T-helper 9 cell (primary cell): ENCODE measurements at regions not wholly inside any gene's neighbourhood (a gene's known extent, or its start where the extent isn't known, plus 50 kb on each side); places are given as distances from the start of the nearest gene placed in this dataset.
"Not testable (repeated sequence)": the region's sequence is repeated elsewhere in the genome, so short reads cannot be mapped to it uniquely, and the experiment has no call there.

Experiments used
- DNase-seq: peaks from one replicate; pipeline ENCODE4 v3.0.0-alpha.2; 2020

GRCh38 chr4:19579608-19580007 is 672.1 kb upstream of the SLIT2 start:
- no peak for DNase-seq

- no peak for DNase-seq
Observed at GRCh38 chr4:19577097-19577496, 674.6 kb upstream of the SLIT2 start.

- DNase-seq = no peak
Observed at GRCh38 chr4:19575924-19576323, 675.8 kb upstream of the SLIT2 start.

DNA sequence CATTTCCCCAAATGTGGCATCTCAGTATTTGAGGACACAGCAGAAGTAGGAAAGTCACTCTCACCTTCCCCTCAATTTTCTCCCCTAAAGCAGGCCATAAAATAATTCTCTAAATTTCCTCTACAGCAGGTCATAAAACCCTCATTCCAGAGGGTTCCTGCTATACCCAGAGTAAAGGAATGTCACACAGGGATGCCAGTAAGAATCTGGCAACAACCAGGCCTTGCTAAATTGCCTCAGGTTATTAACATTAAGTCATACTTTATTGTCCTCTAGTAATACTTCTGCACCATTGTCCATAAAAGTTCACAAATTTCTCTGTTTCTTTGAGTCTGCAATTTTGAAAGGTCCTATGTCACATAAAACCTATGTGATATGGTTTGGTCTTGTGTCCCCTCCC is 685.7 kb upstream of the SLIT2 start:
- no peak for DNase-seq

- no peak for DNase-seq
Observed at GRCh38 chr4:19562456-19562855, 689.2 kb upstream of the SLIT2 start.

- DNase-seq = no peak
Observed at GRCh38 chr4:19557161-19557560, 694.5 kb upstream of the SLIT2 start.

DNA sequence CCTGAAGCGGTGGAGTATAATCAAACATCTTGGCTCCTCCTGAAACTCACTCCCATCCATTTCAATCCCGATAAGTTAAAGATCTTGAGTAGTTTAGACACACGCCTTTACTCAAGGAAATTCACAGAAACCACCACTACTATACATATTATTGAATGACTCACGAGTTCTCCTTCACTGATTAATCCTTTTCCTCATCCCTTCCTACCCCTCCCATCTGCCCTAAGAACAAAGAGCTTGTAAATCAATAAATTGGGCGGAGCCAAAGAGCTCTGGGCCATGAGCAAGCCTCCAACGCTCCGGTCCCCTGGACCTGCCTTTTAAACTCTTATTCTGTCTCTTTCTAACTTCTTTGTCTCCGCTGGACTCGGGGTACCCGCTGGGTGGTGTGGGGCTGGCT is 695.4 kb upstream of the SLIT2 start:
- not testable (repeated sequence) for DNase-seq

GRCh38 chr4:19547463-19547862 is 704.2 kb upstream of the SLIT2 start:
- DNase-seq = no peak

DNA sequence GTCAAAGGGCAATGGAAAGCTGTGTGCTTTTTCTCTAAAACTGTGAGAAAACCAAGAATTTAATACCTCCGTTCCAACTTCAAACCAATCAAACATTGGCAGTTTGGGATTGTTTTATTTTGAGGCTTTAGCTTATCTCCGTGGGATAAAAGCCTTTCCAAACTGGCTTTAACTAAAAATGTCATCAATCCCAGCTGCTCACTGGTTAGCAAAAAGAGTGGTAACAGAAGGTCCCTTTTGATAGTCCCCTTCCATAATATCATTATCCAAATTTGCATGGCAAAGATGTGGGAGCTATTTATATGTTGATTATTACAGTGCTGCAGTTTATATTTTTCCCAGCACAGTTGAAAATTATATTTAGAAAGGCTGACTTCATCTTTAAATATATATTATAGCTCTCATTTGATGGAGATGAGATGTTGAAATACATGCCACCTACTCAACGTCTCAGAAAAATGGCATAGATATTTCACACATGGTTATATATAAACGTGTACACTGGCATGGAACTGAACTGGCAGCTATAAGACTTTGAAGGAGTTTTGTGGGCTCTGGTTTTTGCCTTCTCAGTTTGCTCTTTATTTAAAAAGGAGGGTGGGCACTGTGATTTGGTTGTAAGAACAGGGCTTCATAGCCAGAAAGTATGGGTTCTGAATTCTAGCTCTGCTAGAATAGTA is 707.1 kb upstream of the SLIT2 start:
- DNase-seq = no peak

GRCh38 chr4:19540859-19541540 is 710.7 kb upstream of the SLIT2 start:
- no peak for DNase-seq

DNA sequence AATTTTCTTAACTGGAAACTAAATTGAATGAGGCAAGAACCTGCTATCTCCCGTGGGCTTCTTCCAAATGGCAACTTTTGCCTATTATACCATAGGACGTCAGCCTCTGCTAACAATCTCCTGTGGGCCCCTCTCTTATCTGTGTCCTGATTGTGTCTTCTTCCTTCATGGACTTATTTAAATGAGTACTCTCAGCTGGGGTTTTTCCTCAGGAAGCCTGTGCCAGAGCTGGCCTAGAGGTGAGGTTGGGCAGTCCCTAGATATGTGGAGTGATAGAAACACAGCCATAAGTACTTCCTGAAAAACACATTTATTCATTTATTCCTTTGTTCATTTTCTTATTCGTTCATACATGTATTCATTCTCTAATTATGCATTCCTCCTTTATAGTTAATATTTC is 712.5 kb upstream of the SLIT2 start:
- no peak for DNase-seq

GRCh38 chr4:19534159-19534558 is 717.5 kb upstream of the SLIT2 start:
- DNase-seq = no peak

- DNase-seq = no peak
Observed at GRCh38 chr4:19531906-19532848, 719.5 kb upstream of the SLIT2 start.

DNA sequence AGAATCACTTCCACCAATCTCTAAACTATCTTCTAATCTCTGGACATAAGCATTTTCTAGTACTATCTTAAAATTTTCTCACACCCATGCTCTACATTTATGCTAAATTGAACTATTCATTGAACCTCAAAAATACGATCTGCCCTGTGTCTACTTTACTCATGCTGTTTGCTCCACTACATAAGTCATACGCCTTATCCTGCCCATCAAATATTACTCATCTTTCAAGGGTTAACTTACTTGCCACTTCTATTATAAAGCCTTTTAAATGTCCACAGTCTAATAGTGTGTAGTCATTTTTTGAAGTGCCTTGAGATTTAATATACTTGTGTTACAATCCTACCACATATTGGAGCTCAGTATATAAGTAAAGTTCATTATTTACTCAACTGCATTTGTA is 727.7 kb upstream of the SLIT2 start:
- no peak for DNase-seq

GRCh38 chr4:19522966-19523365 is 728.7 kb upstream of the SLIT2 start:
- DNase-seq = no peak

- no peak for DNase-seq
Observed at GRCh38 chr4:19520939-19521520, 730.7 kb upstream of the SLIT2 start.

DNA sequence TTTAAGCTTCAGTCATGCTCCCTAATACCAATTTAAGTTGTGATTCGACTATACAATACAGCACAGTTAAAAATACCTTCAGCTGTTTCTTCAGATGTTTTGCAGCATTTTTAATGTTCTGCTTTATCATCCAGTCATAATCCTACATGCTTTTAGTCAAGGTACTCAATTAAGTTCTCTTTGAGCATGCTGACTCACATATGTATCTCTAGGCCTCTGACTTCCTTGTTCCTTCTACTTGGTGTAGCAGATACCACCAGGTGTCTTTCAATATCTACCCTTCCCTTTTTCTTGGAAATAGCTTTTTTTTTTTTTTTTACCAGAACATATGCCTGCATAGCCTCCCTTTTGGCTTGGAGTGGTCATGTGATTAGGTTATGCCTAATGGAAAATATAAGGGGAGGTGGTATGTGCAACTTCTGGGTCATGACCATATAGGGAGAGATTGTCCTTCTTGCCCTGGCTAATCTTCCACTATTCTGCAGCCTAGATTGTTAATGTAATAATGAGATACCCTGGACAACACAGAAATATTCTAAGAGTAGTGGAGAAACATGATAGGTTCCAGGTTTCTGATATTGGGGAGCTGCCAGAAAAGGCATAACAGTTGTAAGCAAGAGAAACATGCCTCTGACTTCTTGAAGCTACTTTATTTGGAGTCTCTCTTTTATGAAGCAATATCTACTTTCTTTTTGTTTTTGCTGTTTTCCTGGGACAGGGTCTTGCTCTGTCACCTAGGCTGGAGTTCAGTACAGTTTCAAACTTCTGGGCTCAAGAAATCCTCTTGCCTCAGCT is 737.2 kb upstream of the SLIT2 start:
- no peak for DNase-seq

GRCh38 chr4:19512086-19512485 is 739.6 kb upstream of the SLIT2 start:
- DNase-seq = no peak

- no peak for DNase-seq
Observed at GRCh38 chr4:19510993-19511392, 740.7 kb upstream of the SLIT2 start.

DNA sequence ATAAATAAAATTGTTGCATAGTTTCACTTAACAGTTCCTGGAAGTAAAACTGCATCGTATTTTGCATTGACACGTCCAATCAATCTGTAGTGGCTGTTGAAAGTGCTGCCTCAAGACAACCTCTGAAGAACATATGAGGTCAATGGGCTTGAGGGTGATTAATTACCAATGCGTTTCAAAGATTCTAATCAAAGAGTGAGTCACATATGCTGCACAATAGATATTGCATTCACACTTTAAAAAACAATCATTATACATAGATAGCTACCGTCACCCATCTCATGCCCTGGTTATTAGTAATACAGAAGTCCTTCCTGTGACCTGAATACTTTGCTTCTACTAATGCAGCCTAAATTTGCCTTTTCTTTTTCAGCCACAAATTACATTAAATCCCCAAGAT is 743.3 kb upstream of the SLIT2 start:
- DNase-seq = no peak

DNA sequence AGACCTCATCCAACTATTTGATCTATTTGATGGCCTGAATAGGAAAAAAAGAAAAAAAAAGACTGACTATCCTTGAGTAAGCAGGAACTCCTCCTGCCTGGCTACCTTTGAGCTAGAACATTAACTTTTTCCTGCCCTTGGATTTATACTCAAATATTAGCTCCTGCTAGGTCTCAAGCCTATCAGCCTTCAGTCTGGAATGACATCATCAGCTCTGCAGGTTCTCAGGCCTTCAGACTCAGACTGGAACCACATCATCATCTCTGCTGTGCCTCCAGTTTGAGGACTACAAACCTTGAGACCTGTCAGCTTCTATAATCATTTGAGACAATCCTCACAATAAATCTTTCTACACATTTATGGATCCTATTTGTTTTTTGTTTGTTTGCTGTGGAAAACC is 754.0 kb upstream of the SLIT2 start:
- no peak for DNase-seq

GRCh38 chr4:19496756-19497155 is 754.9 kb upstream of the SLIT2 start:
- DNase-seq = no peak
